ENCODE measurements at regions not wholly inside any gene's neighbourhood (a gene's known extent, or its start where the extent isn't known, plus 50 kb on each side); places are given as distances from the start of the nearest gene placed in this dataset.

DNA sequence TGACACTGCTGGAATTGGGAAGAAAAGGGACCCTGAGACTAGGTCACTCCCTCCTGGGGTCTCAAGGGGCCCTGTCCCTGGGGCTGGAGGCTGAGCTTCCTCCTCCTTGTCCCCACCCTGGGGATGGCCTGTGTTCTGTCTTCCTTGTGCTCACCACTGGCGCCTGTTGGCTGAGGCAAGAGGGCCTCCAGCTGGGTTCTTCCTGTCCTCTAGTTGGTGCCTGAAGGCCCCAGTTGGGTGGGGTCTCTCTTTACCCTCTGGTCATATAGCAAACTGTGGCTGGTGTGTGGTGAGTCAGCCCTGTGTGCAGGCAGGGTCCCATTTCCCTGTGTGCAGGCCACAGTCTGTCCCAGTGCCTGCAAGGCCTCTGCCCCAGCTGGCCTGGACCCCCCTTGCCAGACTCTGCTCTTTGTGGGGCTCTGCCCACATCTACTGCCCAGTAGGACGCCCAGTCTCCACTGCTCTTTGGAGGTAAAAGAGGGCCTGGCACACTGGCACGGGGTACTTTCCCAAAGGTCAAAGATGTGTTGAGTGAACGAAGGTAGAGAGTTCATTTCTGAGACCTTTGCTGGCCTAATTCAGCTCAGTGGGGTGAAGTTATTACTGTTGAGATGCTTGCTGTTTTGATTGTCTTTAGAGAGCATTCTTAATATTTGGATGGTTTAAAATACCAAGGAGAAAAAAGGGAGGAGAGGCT is 55.1 kb upstream of the CLDN5 start:
- ChIA-PET CTCF (ENCODE audit: low intra/inter-chr PET ratio) (no interaction called here), POLR2A (interaction anchor here (0.6 to 1.7 kb wide), 10 partner anchors 8 to 240 kb away, joined by 3 to 5 read pairs (median 3); no protein-coding TSS in a partner anchor)
- Histone ChIP-seq H3K9me1 (ENCODE audit: control insufficient read depth, insufficient read depth, low read length) (peaks cover 3% of the 10 kb centered on the region), H3K27ac (ENCODE audit: extremely low read depth, low read depth, low read length) (no peak overlapping the region), H4K20me1 (replicated peaks; ENCODE audit: control insufficient read depth, insufficient read depth, low read length) (peaks cover 6% of the 10 kb centered on the region), H3K4me3 (no peak overlapping the region), H3K27me3 (ENCODE audit: control insufficient read depth in 2 of 2, insufficient read depth in 2 of 2, low read length in 2 of 2) (peaks cover 69 to 75% of the 10 kb centered on the region in 2 experiments), H3K79me2 (ENCODE audit: control insufficient read depth, insufficient read depth, low read length) (no peaks in the 10 kb centered on the region), H2AFZ (ENCODE audit: low read depth, low read length) (no peak overlapping the region), H3K9me3 (replicated peaks; ENCODE audit: control insufficient read depth, insufficient read depth, low read depth, low read length) (no peaks in the 10 kb centered on the region), H3K4me2 (ENCODE audit: insufficient read depth, low read length) (no peak overlapping the region), H3K36me3 (ENCODE audit: control insufficient read depth, insufficient read depth, low read length) (no peaks in the 10 kb centered on the region), H3K9ac (ENCODE audit: insufficient read depth in 1 of 2, low read depth in 2 of 2, low read length in 2 of 2) (peak overlapping the region in 1 of 2 experiments; percentile 31; a peak in 2 of 4 replicates), H3K4me1 (replicated peaks in 1 of 2; ENCODE audit: control insufficient read depth in 2 of 2, insufficient read depth in 2 of 2, low read length in 2 of 2) (peaks cover 23 to 26% of the 10 kb centered on the region in 2 experiments)
- BruUV-seq (replicated peaks) = no TSS peak
- intact Hi-C loops (cut with micrococcal nuclease) = no loop called here
- FAIRE-seq = no peak
- peak; percentile 17; the same call in 2 of the 3 replicates for ATAC-seq
- in situ Hi-C loops (cut with MboI) = no loop called here
- WGBS (ENCODE audit: insufficient coverage, low coverage, missing lambda C conversion rate) = 13% methylated on average over 4 of the region's 4 CpGs
- DNase-seq (ENCODE audit: extremely low read depth in 1 of 4, low spot score in 3 of 4) = peak in 3 of 4 experiments; percentile 38 to 46 (median 43)
- TF ChIP-seq, protein P1, sequence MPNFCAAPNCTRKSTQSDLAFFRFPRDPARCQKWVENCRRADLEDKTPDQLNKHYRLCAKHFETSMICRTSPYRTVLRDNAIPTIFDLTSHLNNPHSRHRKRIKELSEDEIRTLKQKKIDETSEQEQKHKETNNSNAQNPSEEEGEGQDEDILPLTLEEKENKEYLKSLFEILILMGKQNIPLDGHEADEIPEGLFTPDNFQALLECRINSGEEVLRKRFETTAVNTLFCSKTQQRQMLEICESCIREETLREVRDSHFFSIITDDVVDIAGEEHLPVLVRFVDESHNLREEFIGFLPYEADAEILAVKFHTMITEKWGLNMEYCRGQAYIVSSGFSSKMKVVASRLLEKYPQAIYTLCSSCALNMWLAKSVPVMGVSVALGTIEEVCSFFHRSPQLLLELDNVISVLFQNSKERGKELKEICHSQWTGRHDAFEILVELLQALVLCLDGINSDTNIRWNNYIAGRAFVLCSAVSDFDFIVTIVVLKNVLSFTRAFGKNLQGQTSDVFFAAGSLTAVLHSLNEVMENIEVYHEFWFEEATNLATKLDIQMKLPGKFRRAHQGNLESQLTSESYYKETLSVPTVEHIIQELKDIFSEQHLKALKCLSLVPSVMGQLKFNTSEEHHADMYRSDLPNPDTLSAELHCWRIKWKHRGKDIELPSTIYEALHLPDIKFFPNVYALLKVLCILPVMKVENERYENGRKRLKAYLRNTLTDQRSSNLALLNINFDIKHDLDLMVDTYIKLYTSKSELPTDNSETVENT (CRISPR knock-in tag; IDR thresholded peaks at IDR 0.05) = peak; percentile 44; the same call in 1 of the 2 replicates
- TF ChIP-seq GTF2B (IDR thresholded peaks at IDR 0.05; ENCODE audit: extremely low read depth, insufficient read length) (no peak), IRF2 (CRISPR knock-in tag; IDR thresholded peaks at IDR 0.05) (0 out of 2 replicates have a peak, but pooled peaks have one; percentile 50), MAFK (IDR thresholded peaks at IDR 0.05; ENCODE audit: low read length) (no peak), VEZF1 (CRISPR knock-in tag; IDR thresholded peaks at IDR 0.05) (peak; percentile 22; the same call in 1 of the 2 replicates), ARNT (IDR thresholded peaks at IDR 0.05) (no peak), ZNF140 (CRISPR knock-in tag; IDR thresholded peaks at IDR 0.05) (0 out of 2 replicates have a peak, but pooled peaks have one; percentile 13), CTCF (IDR thresholded peaks at IDR 0.05 in 2 of 3, conservative IDR thresholded peaks at IDR 0.05 in 1 of 3; ENCODE audit: insufficient read depth in 2 of 3, low read depth in 1 of 3, low read length in 3 of 3) (peak in 2 of 3 experiments; percentile 6 to 17; a peak in 1 of 6 replicates), NFATC3 (IDR thresholded peaks at IDR 0.05) (no peak), MBD2 (IDR thresholded peaks at IDR 0.05; ENCODE audit: borderline replicate concordance, low read depth) (0 out of 2 replicates have a peak, but pooled peaks have one; percentile 15), ZNF561 (CRISPR knock-in tag; conservative IDR thresholded peaks at IDR 0.05) (0 out of 2 replicates have a peak, but pooled peaks have one; percentile 27), SIN3A (IDR thresholded peaks at IDR 0.05; ENCODE audit: borderline replicate concordance in 2 of 2, control insufficient read depth in 1 of 2, low read depth in 2 of 2, low read length in 2 of 2) (peak in 1 of 2 experiments; percentile 25; a peak in 1 of 4 replicates), ZNF274 (IDR thresholded peaks at IDR 0.05; ENCODE audit: borderline replicate concordance, low read depth, low read length) (no peak), NCOA4 (IDR thresholded peaks at IDR 0.05; ENCODE audit: partially characterized antibody) (no peak), ZNF589 (CRISPR knock-in tag; IDR thresholded peaks at IDR 0.05; ENCODE audit: low read depth) (0 out of 2 replicates have a peak, but pooled peaks have one; percentile 32)
